GM19467 (cell line): ENCODE measurements at regions not wholly inside any gene's neighbourhood (a gene's known extent, or its start where the extent isn't known, plus 50 kb on each side); places are given as distances from the start of the nearest gene placed in this dataset.
"Not testable (repeated sequence)": the region's sequence is repeated elsewhere in the genome, so short reads cannot be mapped to it uniquely, and the experiment has no call there.

ENCODE experiments used
- ATAC-seq: cut with Tn5 transposase; IDR thresholded peaks from one replicate; pipeline ENCODE4 v1.9.1; 2021; ENCODE audit warnings: mild to moderate bottlenecking, moderate library complexity; ENCODE audit not compliant: unreplicated experiment

- no peak for ATAC-seq
Measured at GRCh38 chr2:220782609-220783113, 789.4 kb downstream of the EPHA4 start.

- no peak for ATAC-seq
Measured at GRCh38 chr2:220783671-220784070, 788.4 kb downstream of the EPHA4 start.

- ATAC-seq, result no peak
Measured at GRCh38 chr2:220785178-220785577, 786.9 kb downstream of the EPHA4 start.

DNA sequence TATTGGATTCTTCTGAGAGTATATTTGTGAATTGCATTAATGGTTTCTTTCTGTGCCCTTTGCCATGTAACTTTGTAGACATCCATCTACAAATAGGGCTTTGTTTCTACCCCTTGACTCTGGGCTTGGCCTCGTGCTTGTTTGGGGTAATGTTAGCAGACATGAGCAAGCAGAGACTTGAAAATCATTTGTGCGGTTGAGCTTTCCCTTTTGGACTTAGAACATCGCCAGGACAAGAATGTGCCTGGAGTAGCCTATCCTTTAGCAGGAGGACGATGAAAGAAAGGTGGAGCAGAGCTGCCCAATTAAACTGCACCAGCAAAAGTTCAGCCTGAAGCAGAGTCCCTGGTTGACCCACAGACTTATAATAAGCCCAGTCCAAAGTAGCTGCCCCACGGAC, 785.9 kb downstream of the EPHA4 start:
- no peak for ATAC-seq

DNA sequence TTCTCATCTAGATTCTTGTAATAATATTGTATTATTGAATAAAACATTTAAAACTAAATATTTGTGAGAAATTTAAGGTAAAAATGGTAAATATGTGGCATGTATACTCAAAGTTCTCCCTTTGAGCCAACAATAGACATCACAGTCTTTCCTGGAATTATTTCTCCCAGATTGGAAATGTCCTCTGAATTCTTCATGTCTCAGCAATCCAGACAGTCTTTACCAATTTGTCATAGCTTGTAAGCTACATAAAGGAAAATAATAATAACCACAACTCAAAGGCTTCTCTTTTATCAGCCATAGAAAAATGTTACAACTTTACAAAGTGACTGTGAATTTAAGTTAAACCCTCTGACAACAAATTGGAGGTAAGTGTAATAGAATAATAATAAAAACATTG, 784.9 kb downstream of the EPHA4 start:
- no peak for ATAC-seq

GRCh38 chr2:220789961-220790360, 782.1 kb downstream of the EPHA4 start:
- no peak for ATAC-seq

- ATAC-seq, result no peak
Measured at GRCh38 chr2:220795705-220796104, 776.4 kb downstream of the EPHA4 start.

DNA sequence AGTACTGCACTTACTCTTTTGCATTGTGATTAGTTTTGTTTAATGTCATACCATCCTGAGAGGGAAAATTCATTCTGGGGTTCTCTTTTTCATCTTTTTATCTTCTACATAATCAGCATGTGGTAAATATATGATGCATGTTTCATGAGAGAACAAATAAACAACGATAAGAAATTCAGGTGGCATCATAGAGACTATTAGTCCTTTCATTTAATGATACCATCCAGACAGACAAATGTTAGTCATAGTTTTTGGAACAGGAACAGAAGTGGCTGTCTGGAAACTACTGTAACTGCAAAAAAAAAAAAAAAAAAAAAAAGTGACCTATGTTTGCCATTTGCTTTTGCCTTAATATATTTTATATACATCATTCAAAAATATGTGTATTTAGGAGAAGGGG, 761.0 kb downstream of the EPHA4 start:
- no peak for ATAC-seq

DNA sequence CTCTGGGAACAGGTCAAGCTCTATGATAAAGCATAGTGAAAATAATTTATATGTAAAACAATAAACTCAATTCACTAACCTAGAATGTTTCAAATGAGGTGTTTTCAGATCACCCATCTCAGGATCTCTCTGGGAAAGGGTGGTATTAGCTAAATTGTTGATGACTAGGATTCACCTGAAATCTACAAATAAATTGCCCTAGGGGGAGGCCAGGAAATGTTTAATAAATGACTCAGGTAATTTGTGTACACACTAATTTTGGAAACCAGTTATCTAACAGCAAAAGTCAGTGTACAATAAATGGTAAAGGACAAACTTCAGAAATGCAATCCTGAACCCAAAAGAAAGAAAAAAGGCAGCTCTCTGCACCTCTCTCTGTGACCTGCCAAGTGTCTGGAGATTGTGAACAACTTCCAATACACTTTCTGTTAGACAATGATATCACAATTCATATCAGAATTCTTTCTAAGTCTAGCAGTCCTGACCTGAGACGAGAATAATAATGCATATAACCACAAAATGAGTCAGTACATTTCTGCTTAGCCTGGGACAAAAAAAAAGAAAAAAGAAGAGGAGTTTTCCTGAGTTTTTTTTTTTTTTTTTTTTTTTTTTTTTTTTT, 760.0 kb downstream of the EPHA4 start:
- ATAC-seq, result no peak

DNA sequence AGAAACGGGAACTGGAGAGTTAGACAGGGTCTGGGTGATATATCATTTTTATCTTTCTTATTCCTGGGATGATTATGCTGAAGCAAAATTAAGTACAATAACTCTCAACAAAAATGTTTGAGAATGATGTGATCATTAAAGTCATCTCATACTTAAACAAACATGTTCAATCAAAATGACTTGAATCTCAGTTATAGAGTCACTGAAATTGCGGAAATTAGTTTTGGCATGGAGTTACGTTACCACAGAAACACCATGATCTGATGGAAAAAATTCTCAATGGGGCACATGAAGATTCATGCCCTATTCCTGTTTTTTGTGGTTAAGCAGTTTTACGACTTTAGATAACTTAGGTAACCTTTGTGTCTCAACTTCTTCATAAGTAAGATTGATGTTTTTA, 757.7 kb downstream of the EPHA4 start:
- ATAC-seq, result no peak

GRCh38 chr2:220815698-220816097, 756.4 kb downstream of the EPHA4 start:
- no peak for ATAC-seq

GRCh38 chr2:220821683-220822082, 750.4 kb downstream of the EPHA4 start:
- no peak for ATAC-seq

GRCh38 chr2:220823590-220823989, 748.5 kb downstream of the EPHA4 start:
- ATAC-seq, result not testable (repeated sequence)

- ATAC-seq, result no peak
Measured at GRCh38 chr2:220833446-220833845, 738.7 kb downstream of the EPHA4 start.

GRCh38 chr2:220835583-220835982, 736.5 kb downstream of the EPHA4 start:
- no peak for ATAC-seq

- no peak for ATAC-seq
Measured at GRCh38 chr2:220837226-220837625, 734.9 kb downstream of the EPHA4 start.

DNA sequence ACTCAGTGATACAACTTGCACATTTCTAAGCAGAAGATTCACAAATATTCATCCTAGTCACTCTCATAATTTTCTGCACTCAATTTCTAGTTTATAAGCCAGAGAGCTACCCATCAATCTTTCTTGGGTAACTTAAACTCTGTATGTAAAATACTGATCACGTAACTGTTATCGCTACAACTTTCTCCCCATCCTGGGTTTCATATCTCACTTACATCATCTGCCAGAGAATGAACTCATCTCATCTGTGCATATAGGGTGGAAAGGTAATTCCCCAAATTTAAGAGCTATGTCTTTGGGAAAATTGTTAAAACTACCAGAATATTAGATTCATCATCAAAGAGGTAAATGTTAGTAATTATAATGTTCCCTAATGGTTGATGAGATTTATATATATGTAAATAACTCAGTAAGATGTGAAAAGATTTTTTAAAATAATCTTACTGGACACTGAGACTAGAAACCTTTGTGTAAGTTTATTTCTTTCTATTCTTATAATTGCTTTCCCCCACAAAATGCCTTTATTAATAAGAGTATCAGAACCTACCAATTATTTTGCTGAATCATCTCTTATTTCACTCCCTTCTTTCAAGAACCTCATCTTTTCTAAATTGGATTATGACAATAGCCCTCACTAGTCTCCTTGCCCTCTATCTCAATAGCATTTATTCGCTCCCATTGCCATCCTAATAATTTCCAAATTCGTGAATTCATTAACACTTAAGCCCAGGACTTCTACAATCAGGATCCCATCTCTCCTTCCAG, 729.0 kb downstream of the EPHA4 start:
- no peak for ATAC-seq

GRCh38 chr2:220845766-220846273, 726.3 kb downstream of the EPHA4 start:
- no peak for ATAC-seq

GRCh38 chr2:220847006-220847405, 725.1 kb downstream of the EPHA4 start:
- ATAC-seq, result no peak

DNA sequence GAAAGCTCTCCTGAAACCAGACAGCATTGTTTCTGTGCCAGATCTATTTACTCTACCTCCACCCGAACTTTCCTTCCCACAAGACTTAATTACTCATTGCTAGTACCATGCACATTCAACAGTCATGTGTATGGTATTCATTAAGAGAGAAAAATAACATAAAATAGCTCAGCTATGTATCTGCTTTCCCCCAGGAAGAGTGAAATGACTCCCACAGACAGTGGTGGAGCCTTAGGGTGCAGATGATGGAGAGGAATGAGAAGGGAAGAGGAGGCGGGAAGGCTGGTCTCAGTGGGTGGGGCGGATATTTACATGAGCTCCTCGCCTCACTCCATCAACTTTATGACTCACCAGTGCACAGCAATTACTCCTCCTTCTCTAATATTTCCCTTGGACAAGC, 724.5 kb downstream of the EPHA4 start:
- no peak for ATAC-seq

DNA sequence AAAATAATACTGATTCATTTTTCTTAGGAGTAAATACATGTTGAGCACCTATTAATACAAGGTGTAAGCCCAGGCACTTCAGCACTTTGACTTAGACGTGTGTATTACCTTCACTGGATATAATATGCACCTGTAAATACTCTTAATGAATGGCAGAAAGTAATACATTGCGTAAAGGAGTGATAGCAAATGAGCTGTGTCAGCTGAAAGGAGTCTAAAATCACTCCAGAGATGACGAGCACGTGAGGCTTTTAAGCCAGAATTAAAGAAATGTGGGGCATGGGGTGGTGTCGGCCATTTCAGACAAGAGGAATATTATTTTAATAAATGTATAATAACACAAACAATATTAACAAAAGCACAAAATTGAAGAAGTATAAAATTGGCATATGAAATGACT, 722.7 kb downstream of the EPHA4 start:
- ATAC-seq, result no peak

DNA sequence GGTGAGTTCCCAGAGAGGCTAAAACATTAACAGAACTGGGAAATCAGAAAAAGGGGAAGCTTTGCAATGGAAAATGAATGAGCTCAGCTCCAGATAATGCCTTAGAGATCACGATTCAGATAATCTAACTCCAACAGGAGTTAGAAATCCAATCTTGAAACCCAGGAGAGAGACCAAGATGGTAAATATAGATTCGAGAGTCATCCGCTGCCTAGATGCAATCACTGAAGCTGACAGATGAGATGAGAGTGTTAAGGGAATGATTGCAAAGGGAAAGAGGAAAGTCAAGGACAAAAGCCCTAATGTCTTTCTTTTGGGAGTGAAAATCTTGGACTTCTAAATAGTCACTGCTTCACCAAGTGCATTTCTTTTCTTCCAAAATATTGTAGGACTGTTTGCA, 722.0 kb downstream of the EPHA4 start:
- ATAC-seq, result no peak
